ENCODE measurements at regions not wholly inside any gene's neighbourhood (a gene's known extent, or its start where the extent isn't known, plus 50 kb on each side); places are given as distances from the start of the nearest gene placed in this dataset.

- no peak for FAIRE-seq
- no TSS peak for BruUV-seq (replicated peaks)
Observed at GRCh38 chr4:155077452-155078229, 130.8 kb upstream of the NPY2R start.

More at GRCh38 chr4:155077452-155078229, 130.8 kb upstream of the NPY2R start:
- Histone ChIP-seq H3K4me2 (ENCODE audit: insufficient read depth, low read length) (no peak overlapping the region), H3K9me3 (replicated peaks; ENCODE audit: control insufficient read depth, insufficient read depth, low read length) (no peaks in the 10 kb centered on the region), H3K27ac (ENCODE audit: insufficient read depth, low read depth, low read length) (no peak overlapping the region), H2AFZ (ENCODE audit: low read depth, low read length) (no peak overlapping the region), H3K4me3 (replicated peaks in 1 of 3; ENCODE audit: insufficient read depth in 1 of 3, low read depth in 1 of 3, low read length in 3 of 3) (no peak overlapping the region), H3K27me3 (ENCODE audit: control insufficient read depth in 2 of 2, insufficient read depth in 2 of 2, low read length in 2 of 2) (no peaks in the 10 kb centered on the region), H3K36me3 (ENCODE audit: control insufficient read depth in 2 of 2, extremely low read depth in 1 of 2, insufficient read depth in 2 of 2, low read length in 2 of 2) (no peaks in the 10 kb centered on the region), H3K9me1 (replicated peaks; ENCODE audit: control insufficient read depth, extremely low read depth, insufficient read depth, low read length) (no peaks in the 10 kb centered on the region), H4K20me1 (replicated peaks; ENCODE audit: control insufficient read depth, extremely low read depth, insufficient read depth, low read length) (no peaks in the 10 kb centered on the region), H3K9ac (replicated peaks; ENCODE audit: extremely low read depth, insufficient read depth, low read length) (no peak overlapping the region), H3K4me1 (ENCODE audit: control insufficient read depth, extremely low read depth, insufficient read depth, low read length) (peaks cover 22% of the 10 kb centered on the region), H3K79me2 (ENCODE audit: control insufficient read depth, insufficient read depth, low read length) (no peaks in the 10 kb centered on the region)
- TF ChIP-seq GATA2 (IDR thresholded peaks at IDR 0.05; ENCODE audit: insufficient read depth, insufficient read length, low read depth, low read length) (no peak), EZH2 (IDR thresholded peaks at IDR 0.05; ENCODE audit: borderline replicate concordance, low read depth, low read length, severe bottlenecking) (no peak), POLR2A (IDR thresholded peaks at IDR 0.05; ENCODE audit: low read depth, low read length) (no peak), JUN (IDR thresholded peaks at IDR 0.05; ENCODE audit: borderline replicate concordance, insufficient read depth, insufficient read length, low read depth) (no peak), MYC (IDR thresholded peaks at IDR 0.05; ENCODE audit: low read depth, low read length) (no peak), FOS (IDR thresholded peaks at IDR 0.05; ENCODE audit: borderline replicate concordance, insufficient read depth, low read length) (no peak), POLR2AphosphoS5 (IDR thresholded peaks at IDR 0.05; ENCODE audit: insufficient read depth, low read depth, low read length) (no peak)
- TF ChIP-seq, protein P1, sequence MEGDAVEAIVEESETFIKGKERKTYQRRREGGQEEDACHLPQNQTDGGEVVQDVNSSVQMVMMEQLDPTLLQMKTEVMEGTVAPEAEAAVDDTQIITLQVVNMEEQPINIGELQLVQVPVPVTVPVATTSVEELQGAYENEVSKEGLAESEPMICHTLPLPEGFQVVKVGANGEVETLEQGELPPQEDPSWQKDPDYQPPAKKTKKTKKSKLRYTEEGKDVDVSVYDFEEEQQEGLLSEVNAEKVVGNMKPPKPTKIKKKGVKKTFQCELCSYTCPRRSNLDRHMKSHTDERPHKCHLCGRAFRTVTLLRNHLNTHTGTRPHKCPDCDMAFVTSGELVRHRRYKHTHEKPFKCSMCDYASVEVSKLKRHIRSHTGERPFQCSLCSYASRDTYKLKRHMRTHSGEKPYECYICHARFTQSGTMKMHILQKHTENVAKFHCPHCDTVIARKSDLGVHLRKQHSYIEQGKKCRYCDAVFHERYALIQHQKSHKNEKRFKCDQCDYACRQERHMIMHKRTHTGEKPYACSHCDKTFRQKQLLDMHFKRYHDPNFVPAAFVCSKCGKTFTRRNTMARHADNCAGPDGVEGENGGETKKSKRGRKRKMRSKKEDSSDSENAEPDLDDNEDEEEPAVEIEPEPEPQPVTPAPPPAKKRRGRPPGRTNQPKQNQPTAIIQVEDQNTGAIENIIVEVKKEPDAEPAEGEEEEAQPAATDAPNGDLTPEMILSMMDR (IDR thresholded peaks at IDR 0.05; ENCODE audit: extremely low read depth in 1 of 2, insufficient read depth in 1 of 2, low read depth in 1 of 2, low read length in 2 of 2) = no peak
- TF ChIP-seq, protein P2, sequence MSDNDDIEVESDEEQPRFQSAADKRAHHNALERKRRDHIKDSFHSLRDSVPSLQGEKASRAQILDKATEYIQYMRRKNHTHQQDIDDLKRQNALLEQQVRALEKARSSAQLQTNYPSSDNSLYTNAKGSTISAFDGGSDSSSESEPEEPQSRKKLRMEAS (IDR thresholded peaks at IDR 0.05; ENCODE audit: insufficient read depth, insufficient read length) = no peak
- DNase-seq (ENCODE audit: low read depth, low spot score) = no peak
- CTCF ChIA-PET = interaction anchor here (0.5 to 1.0 kb wide), 2 partner anchors 10 to 15 kb away, joined by 3 to 4 read pairs; no protein-coding TSS in a partner anchor
- POLR2A ChIA-PET = no interaction called here
- intact Hi-C loops (cut with micrococcal nuclease) (no loop called here), dilution Hi-C loops (cut with MboI; ENCODE audit: extremely low pct_ligation_motif_present, low sequenced_read_pairs) (no loop called here)
